HG02938 (cell line): ENCODE measurements at regions not wholly inside any gene's neighbourhood (a gene's known extent, or its start where the extent isn't known, plus 50 kb on each side); places are given as distances from the start of the nearest gene placed in this dataset.
"Not testable (repeated sequence)": the region's sequence is repeated elsewhere in the genome, so short reads cannot be mapped to it uniquely, and the experiment has no call there.

Source experiments
- ATAC-seq: cut with Tn5 transposase; IDR thresholded peaks from one replicate; pipeline ENCODE4 v1.9.1; 2021; ENCODE audit warnings: mild to moderate bottlenecking, moderate library complexity; ENCODE audit not compliant: unreplicated experiment

DNA sequence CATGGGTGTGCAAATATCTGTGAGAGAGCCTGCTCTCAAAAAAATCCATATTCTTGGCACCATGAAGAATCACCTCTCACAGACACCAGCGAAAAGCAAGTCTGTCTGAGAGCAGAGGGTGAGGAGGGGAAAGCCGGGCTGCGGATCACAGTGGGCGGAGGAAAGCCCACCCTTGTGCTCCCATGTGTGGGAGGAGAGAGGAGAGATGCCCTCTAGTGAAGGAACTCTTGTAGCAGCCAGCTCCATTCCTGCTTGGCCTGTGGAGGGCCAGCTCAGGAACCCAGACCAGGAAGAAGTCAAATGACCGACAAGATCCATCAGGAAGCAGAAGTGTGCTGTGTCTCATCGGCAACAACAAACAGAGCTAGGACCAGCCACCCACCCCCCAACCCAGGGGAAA is 321.7 kb upstream of the PLGLB1 start:
- not testable (repeated sequence) for ATAC-seq

DNA sequence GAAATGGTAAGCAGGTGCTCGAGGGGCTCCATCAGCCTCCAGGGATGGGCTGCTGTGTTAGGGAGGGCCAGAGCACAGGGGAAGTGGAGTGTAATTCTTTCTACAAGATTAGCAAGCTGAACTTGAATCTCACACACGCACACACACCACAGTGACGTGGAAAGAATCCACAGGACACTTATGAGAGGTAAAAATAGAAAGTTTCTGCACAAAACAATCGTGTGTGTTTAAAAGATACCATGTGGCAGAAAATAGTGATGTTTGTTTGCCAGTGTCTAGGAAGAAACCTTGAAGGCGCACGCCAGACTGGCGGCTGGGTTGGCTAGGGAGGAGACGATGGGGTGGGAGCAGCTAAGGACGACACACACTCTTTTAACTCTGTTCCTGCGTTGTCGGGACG is 323.6 kb upstream of the PLGLB1 start:
- not testable (repeated sequence) for ATAC-seq

DNA sequence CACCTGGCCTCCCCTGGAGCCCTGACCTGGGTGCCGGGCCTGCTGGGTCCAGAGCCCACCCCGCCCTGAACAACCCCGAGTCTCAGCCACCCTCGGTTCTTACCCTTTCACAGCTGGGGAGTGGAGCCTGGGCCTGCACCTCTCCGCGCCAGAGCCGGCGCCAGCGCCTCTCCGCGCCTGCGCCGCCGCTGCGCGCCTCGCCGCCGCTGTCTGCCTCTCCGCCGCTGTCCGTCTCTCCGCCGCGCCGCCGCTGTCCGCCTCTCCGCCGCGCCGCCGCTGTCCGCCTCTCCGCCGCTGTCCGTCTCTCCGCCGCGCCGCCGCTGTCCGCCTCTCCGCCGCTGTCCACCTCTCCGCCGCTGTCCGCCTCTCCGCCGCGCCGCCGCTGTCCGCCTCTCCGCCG is 326.9 kb upstream of the PLGLB1 start:
- ATAC-seq: not testable (repeated sequence)

GRCh38 chr2:87349006-87349405 is 327.4 kb upstream of the PLGLB1 start:
- not testable (repeated sequence) for ATAC-seq

DNA sequence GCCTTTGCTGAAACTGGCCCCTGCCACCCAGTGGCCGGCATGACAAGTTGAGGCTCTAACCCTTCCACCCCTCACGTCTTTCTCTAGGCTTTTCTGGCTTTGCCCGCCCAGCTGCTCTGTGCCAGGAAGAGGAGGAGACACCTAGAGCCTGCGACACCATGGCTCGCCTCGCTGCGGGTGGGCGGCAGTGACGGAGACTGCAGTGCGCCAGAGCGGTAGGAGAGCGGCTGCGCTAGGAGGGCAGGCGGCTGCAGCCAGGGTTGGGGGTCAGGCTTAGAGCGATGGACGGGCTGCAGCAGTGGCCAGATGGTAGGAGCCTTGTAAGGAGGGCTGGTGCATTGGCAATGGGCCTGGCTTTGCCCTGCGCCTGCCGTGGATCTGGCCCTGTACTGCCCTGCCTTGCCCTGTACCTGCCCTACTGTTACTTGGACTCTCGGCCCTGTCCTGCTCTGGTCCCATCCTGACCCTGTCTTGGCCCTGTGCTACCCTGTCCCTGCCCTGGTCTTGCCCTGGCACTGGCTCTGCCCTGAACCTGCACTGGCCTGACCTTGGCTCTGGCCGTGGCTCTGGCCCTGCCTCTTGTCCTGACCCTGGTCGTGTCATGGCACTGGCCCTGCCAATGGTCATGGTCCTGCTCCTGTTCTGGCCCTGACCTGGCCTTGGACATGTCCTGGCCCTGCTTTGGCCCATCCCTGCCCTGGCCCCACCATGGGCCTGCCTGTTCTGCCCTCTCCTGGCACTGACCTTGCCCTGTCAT is 330.7 kb upstream of the PLGLB1 start:
- not testable (repeated sequence) for ATAC-seq

- ATAC-seq: not testable (repeated sequence)
Observed at GRCh38 chr2:87353408-87353807, 331.8 kb upstream of the PLGLB1 start.

DNA sequence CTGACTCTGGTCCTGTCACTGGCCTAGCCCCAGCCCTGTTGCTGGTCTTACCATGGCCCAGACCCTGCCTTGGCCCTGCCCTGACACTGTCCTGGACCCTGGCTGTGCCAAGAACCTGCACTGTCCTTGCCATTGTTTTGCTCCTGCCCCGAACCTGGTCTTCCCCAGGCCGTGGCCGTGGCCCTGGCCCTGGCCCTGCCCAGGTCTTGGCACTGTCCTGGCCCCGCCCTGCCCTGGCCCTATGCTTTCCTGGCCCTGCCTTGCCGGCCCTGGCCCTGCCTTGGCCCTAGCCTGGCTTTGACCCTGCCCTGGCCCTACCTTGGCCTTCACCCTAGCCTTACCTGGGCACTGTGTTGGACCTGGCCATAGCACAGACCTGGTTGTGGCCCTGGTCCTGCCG is 332.5 kb upstream of the PLGLB1 start:
- ATAC-seq: not testable (repeated sequence)

DNA sequence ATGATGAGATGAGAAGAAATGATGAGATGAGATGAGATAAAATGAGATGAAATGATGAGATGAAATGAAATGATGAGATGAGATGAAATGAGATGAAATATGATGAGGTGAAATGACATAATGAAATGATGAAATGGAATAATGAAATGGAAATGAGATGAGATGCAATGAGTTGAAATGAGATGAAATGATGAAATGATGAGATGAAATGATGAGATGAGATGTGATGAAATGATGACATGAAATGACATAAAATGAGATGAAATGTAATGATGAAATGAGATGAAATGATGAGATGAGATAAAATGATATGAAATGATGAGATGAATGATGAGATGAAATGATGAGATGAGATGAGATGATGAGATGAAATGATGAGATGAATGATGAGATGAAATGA is 338.6 kb upstream of the PLGLB1 start:
- not testable (repeated sequence) for ATAC-seq

DNA sequence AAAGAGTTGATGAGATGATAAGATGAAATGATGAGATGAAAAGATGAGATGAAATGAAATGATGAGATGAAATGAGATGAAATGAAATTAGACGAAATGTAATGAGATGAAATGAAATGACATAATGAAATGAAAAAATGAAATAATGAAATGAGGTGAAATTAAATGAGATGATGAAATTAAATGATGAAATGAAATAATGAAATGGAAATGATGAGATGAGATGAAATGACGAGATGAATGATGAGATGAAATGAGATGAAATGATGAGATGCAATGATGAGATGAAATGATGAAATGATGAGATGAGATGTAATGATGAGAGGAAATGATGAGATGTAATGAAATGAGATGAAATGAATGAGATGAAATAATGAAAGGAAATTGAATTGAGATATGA is 339.3 kb upstream of the PLGLB1 start:
- not testable (repeated sequence) for ATAC-seq

DNA sequence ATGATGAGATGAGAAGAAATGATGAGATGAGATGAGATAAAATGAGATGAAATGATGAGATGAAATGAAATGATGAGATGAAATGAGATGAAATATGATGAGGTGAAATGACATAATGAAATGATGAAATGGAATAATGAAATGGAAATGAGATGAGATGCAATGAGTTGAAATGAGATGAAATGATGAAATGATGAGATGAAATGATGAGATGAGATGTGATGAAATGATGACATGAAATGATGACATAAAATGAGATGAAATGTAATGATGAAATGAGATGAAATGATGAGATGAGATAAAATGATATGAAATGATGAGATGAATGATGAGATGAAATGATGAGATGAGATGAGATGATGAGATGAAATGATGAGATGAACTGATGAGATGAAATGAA is 340.2 kb upstream of the PLGLB1 start:
- not testable (repeated sequence) for ATAC-seq

DNA sequence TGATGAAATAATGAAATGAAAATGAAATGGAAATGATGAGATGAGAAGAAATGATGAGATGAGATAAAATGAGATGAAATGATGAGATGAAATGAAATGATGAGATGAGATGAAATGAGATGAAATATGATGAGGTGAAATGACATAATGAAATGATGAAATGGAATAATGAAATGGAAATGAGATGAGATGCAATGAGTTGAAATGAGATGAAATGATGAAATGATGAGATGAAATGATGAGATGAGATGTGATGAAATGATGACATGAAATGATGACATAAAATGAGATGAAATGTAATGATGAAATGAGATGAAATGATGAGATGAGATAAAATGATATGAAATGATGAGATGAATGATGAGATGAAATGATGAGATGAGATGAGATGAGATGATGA is 342.7 kb upstream of the PLGLB1 start:
- ATAC-seq: not testable (repeated sequence)

GRCh38 chr2:87365038-87365437 is 343.4 kb upstream of the PLGLB1 start:
- ATAC-seq: not testable (repeated sequence)

GRCh38 chr2:87386063-87386560 is 361.8 kb upstream of the PLGLB2 start:
- ATAC-seq: not testable (repeated sequence)

DNA sequence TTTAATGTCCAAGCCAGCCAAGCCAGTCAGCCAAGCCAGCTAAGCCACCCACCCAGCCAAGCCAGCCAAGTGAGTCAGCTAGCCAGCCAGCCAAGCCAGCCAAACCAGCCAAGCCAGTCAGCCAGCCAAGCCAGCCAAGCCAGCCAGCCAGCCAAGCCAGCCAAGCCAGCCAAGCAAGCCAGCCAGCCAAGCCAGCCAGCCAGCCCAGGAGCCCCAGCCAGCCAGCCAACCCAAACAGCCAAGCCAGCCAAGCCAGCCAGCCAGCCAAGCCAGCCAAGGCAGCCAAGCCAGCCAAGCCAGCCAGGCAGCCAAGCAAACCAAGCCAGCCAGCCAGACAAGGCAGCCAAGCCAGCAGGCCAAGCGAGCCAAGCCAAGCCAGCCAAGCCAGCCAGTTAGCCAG is 352.1 kb upstream of the PLGLB2 start:
- ATAC-seq: not testable (repeated sequence)

- not testable (repeated sequence) for ATAC-seq
Observed at GRCh38 chr2:87396551-87397265, 351.2 kb upstream of the PLGLB2 start.

- not testable (repeated sequence) for ATAC-seq
Observed at GRCh38 chr2:87397276-87398065, 350.4 kb upstream of the PLGLB2 start.

DNA sequence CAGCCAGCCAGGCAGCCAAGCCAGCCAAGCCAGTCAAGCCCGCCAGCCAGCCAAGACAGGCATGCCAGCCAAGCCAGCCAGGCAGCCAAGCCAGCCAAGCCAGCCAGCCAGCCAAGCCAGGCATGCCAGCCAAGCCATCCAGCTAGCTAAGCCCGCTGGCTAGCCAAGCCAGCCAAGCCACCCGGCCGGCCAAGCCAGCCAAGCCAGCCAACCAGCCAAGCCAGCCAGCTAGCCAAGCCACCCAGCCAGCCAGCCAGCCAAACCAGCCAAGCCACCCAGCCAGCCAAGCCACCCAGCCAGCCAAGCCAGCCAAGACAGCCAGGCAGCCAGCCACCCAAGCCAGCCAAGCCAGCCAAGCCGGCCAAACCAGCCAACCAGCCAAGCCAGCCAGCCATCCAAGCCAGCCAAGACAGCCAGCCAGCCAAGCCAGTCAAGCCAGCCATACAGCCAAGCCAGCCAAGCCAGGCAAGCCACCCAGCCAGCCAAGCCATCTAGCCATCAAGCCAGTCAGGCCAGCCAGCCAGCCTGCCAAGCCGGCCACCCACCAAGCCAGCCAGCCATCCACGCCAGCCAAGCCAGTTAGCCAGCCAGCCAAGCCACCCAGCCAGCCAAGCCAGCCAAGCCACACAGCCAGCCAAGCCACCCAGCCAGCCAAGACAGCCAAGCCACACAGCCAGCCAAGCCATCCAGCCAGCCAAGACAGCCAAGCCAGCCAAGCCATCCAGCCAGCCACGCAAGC is 349.2 kb upstream of the PLGLB2 start:
- not testable (repeated sequence) for ATAC-seq

GRCh38 chr2:87401726-87402345 is 346.1 kb upstream of the PLGLB2 start:
- ATAC-seq: no peak

- no peak for ATAC-seq
Observed at GRCh38 chr2:87403893-87404175, 344.1 kb upstream of the PLGLB2 start.
